Testis (tissue), 2 donors: ENCODE measurements at regions not wholly inside any gene's neighbourhood (a gene's known extent, or its start where the extent isn't known, plus 50 kb on each side); places are given as distances from the start of the nearest gene placed in this dataset.

ENCODE experiments used
- POLR2A ChIP-seq: fragments of 450-650 bp; IDR thresholded peaks from one replicate; pipeline ENCODE4 v1.6.1; 2017; ENCODE audit warnings: antibody characterized with exemption, mild to moderate bottlenecking, moderate library complexity
- TF ChIP-seq, protein P1 (sequence below), 3 experiments: fragments of 450-650 bp in 2 of 3; fragments of 200-600 bp in 1 of 3; sonication (generic) in 1 of 3; IDR thresholded peaks; one replicate each; pipeline ENCODE4 v1.5.1; 2016 to 2019; ENCODE audit warnings: antibody characterized with exemption in 3 of 3, mild to moderate bottlenecking in 2 of 3, moderate library complexity in 1 of 3

- TF ChIP-seq, protein P1, sequence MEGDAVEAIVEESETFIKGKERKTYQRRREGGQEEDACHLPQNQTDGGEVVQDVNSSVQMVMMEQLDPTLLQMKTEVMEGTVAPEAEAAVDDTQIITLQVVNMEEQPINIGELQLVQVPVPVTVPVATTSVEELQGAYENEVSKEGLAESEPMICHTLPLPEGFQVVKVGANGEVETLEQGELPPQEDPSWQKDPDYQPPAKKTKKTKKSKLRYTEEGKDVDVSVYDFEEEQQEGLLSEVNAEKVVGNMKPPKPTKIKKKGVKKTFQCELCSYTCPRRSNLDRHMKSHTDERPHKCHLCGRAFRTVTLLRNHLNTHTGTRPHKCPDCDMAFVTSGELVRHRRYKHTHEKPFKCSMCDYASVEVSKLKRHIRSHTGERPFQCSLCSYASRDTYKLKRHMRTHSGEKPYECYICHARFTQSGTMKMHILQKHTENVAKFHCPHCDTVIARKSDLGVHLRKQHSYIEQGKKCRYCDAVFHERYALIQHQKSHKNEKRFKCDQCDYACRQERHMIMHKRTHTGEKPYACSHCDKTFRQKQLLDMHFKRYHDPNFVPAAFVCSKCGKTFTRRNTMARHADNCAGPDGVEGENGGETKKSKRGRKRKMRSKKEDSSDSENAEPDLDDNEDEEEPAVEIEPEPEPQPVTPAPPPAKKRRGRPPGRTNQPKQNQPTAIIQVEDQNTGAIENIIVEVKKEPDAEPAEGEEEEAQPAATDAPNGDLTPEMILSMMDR (IDR thresholded peaks at IDR 0.05): no peak
- TF ChIP-seq POLR2A: no peak
Measured at GRCh38 chr14:25488961-25489360, 439.0 kb upstream of the STXBP6 start.
